Mesenchymal stem cell (in vitro differentiated cells and primary cell): ENCODE measurements at regions not wholly inside any gene's neighbourhood (a gene's known extent, or its start where the extent isn't known, plus 50 kb on each side); places are given as distances from the start of the nearest gene placed in this dataset.

Source experiments
- DNase-seq: peaks from one replicate; pipeline ENCODE4 v3.0.0-alpha.2; 2013
- H2AFZ ChIP-seq: one replicate; pipeline ENCODE4 v1.6.1; 2013; ENCODE audit warnings: low read depth, mild to moderate bottlenecking, control low read depth, inconsistent platforms, low read length, moderate library complexity
- H2AK5ac ChIP-seq: 2 replicates; pipeline ENCODE4 v1.6.1; 2013; ENCODE audit warnings: low read length, moderate library complexity, mild to moderate bottlenecking, inconsistent platforms; ENCODE audit not compliant: severe bottlenecking
- H2BK120ac ChIP-seq: one replicate; pipeline ENCODE4 v1.6.1; 2013; ENCODE audit warnings: low read depth, mild to moderate bottlenecking, inconsistent platforms, low read length, moderate library complexity
- H2BK12ac ChIP-seq, 2 experiments: one replicate each; pipeline ENCODE4 v1.6.1; 2013; ENCODE audit warnings: inconsistent platforms in 2 of 2, low read length in 2 of 2, mild to moderate bottlenecking in 2 of 2, moderate library complexity in 2 of 2, control low read depth in 1 of 2
- H2BK15ac ChIP-seq: one replicate; pipeline ENCODE4 v1.6.1; 2013; ENCODE audit warnings: mild to moderate bottlenecking, low read depth, inconsistent platforms; ENCODE audit not compliant: poor library complexity, severe bottlenecking
- H2BK5ac ChIP-seq: 2 replicates; pipeline ENCODE4 v1.6.1; 2013; ENCODE audit warnings: low read depth, mild to moderate bottlenecking, low read length, control low read depth, inconsistent platforms; ENCODE audit not compliant: poor library complexity, severe bottlenecking
- H3K14ac ChIP-seq, 2 experiments: one replicate each; pipeline ENCODE4 v1.6.1; 2013; ENCODE audit warnings: inconsistent platforms in 2 of 2, low read length in 2 of 2, control low read depth in 1 of 2, mild to moderate bottlenecking in 1 of 2, moderate library complexity in 1 of 2
- H3K18ac ChIP-seq, 2 experiments: one replicate each; pipeline ENCODE4 v1.6.1; 2013; ENCODE audit warnings: inconsistent platforms in 2 of 2, low read length in 2 of 2, control low read depth in 1 of 2, low read depth in 1 of 2, mild to moderate bottlenecking in 1 of 2
- H3K23ac ChIP-seq, 2 experiments: one replicate each; pipeline ENCODE4 v1.6.1; 2013; ENCODE audit warnings: inconsistent platforms in 2 of 2, low read length in 2 of 2, mild to moderate bottlenecking in 2 of 2, moderate library complexity in 2 of 2, control low read depth in 1 of 2
- H3K27ac ChIP-seq: 2 replicates; pipeline ENCODE4 v1.5.1; 2013; ENCODE audit warnings: mild to moderate bottlenecking, moderate library complexity, low read length, control low read depth, inconsistent platforms; ENCODE audit not compliant: poor library complexity, severe bottlenecking
- H3K27me3 ChIP-seq, 2 experiments: 2 replicates each; pipeline versions ENCODE4 v1.6.1 to v1.7.0; 2013; ENCODE audit warnings: low read length in 2 of 2, mild to moderate bottlenecking in 2 of 2, moderate library complexity in 2 of 2, control low read depth in 1 of 2, inconsistent platforms in 1 of 2; ENCODE audit not compliant: control insufficient read depth in 1 of 2, insufficient read depth in 1 of 2
- H3K36me3 ChIP-seq, 2 experiments: 2 replicates each; pipeline versions ENCODE4 v1.6.1 to v1.7.0; 2013; ENCODE audit warnings: low read length in 2 of 2, control low read depth in 1 of 2, inconsistent platforms in 1 of 2, low read depth in 1 of 2, mild to moderate bottlenecking in 1 of 2; ENCODE audit not compliant: insufficient read depth in 2 of 2, control insufficient read depth in 1 of 2
- H3K4ac ChIP-seq, 2 experiments: one replicate each; pipeline ENCODE4 v1.6.1; 2013; ENCODE audit warnings: inconsistent platforms in 2 of 2, low read length in 2 of 2, mild to moderate bottlenecking in 2 of 2, moderate library complexity in 2 of 2, control low read depth in 1 of 2, low read depth in 1 of 2
- H3K4me1 ChIP-seq: 2 replicates; pipeline ENCODE4 v1.6.1; 2013; ENCODE audit warnings: low read depth, low read length, control low read depth; ENCODE audit not compliant: control insufficient read depth, insufficient read depth
- H3K4me2 ChIP-seq: 2 replicates; pipeline ENCODE4 v1.6.1; 2013; ENCODE audit warnings: low read length, mild to moderate bottlenecking, inconsistent platforms; ENCODE audit not compliant: poor library complexity, severe bottlenecking
- H3K4me3 ChIP-seq, 2 experiments: 2 replicates each; pipeline versions ENCODE4 v1.5.1 to v1.7.0; 2013; ENCODE audit warnings: low read length in 2 of 2, mild to moderate bottlenecking in 2 of 2, control low read depth in 1 of 2, low read depth in 1 of 2; ENCODE audit not compliant: insufficient read depth in 1 of 2
- H3K79me1 ChIP-seq: replicated peaks from 2 replicates; pipeline ENCODE4 v1.6.1; 2013; ENCODE audit warnings: mild to moderate bottlenecking, control low read depth, low read length, inconsistent platforms; ENCODE audit not compliant: poor library complexity, severe bottlenecking
- H3K9ac ChIP-seq: 2 replicates; pipeline ENCODE4 v1.7.0; 2013; ENCODE audit warnings: mild to moderate bottlenecking, low read length, moderate library complexity
- H3K9me3 ChIP-seq: 2 replicates; pipeline ENCODE4 v1.7.0; 2013; ENCODE audit warnings: mild to moderate bottlenecking, low read length; ENCODE audit not compliant: control insufficient read depth
- H4K8ac ChIP-seq: one replicate; pipeline ENCODE4 v1.6.1; 2013; ENCODE audit warnings: inconsistent platforms, mild to moderate bottlenecking, low read length, moderate library complexity
- H4K91ac ChIP-seq: one replicate; pipeline ENCODE4 v1.6.1; 2013; ENCODE audit warnings: mild to moderate bottlenecking, low read length, inconsistent platforms
- WGBS: methylation state at CpG from one replicate; pipeline ENCODE4 v1.1.7; 2013; ENCODE audit warnings: mixed read lengths; 5-methylcytosine and 5-hydroxymethylcytosine counted together

GRCh38 chr5:2249442-2249841, 366.7 kb upstream of the IRX4 start:
- no peak overlapping the region for H3K27ac ChIP-seq
- no peak overlapping the region for H2BK5ac ChIP-seq
- no peaks in the 10 kb centered on the region for H3K36me3 ChIP-seq
- H2AK5ac ChIP-seq = no peak overlapping the region
- no peak overlapping the region for H2AFZ ChIP-seq
- DNase-seq = no peak
- no peaks in the 10 kb centered on the region for H3K79me1 ChIP-seq
- no peak overlapping the region for H4K91ac ChIP-seq
- H3K9ac ChIP-seq = no peak overlapping the region
- H2BK12ac ChIP-seq = no peak overlapping the region
- no peak overlapping the region for H3K14ac ChIP-seq
- no peak overlapping the region for H3K4me3 ChIP-seq
- H4K8ac ChIP-seq = no peak overlapping the region
- no peak overlapping the region for H2BK15ac ChIP-seq
- 73% methylated on average over 10 of the region's 10 CpGs for WGBS
- H2BK120ac ChIP-seq = no peak overlapping the region
- no peaks in the 10 kb centered on the region for H3K4me1 ChIP-seq
- no peaks in the 10 kb centered on the region for H3K9me3 ChIP-seq
- H3K23ac ChIP-seq = no peak overlapping the region
- peaks cover 0 to 2% of the 10 kb centered on the region in 2 experiments for H3K27me3 ChIP-seq
- H3K4me2 ChIP-seq = no peak overlapping the region
- no peak overlapping the region for H3K18ac ChIP-seq
- H3K4ac ChIP-seq = no peak overlapping the region

- H4K91ac ChIP-seq = no peak overlapping the region
- H4K8ac ChIP-seq = no peak overlapping the region
- H3K4me1 ChIP-seq = no peaks in the 10 kb centered on the region
- H3K14ac ChIP-seq = no peak overlapping the region
- H3K79me1 ChIP-seq = no peaks in the 10 kb centered on the region
- no peak overlapping the region for H2AK5ac ChIP-seq
- no peak overlapping the region for H3K27ac ChIP-seq
- no peak overlapping the region for H3K4me2 ChIP-seq
- WGBS = 49% methylated on average over 2 of the region's 2 CpGs
- H2AFZ ChIP-seq = no peak overlapping the region
- no peak overlapping the region for H2BK12ac ChIP-seq
- H3K27me3 ChIP-seq = peaks cover 0 to 2% of the 10 kb centered on the region in 2 experiments
- no peak overlapping the region for H3K18ac ChIP-seq
- no peak overlapping the region for H2BK5ac ChIP-seq
- H3K23ac ChIP-seq = no peak overlapping the region
- no peak overlapping the region for H3K4ac ChIP-seq
- no peak overlapping the region for H3K4me3 ChIP-seq
- H3K9ac ChIP-seq = no peak overlapping the region
- DNase-seq = no peak
- H2BK120ac ChIP-seq = no peak overlapping the region
- no peaks in the 10 kb centered on the region for H3K36me3 ChIP-seq
- no peak overlapping the region for H2BK15ac ChIP-seq
- H3K9me3 ChIP-seq = no peaks in the 10 kb centered on the region
Measured at GRCh38 chr5:2249026-2249425, 366.3 kb upstream of the IRX4 start.

- Histone ChIP-seq H3K27ac (no peak overlapping the region), H2BK120ac (no peak overlapping the region), H3K4me2 (no peak overlapping the region), H4K8ac (no peak overlapping the region), H3K4me1 (no peaks in the 10 kb centered on the region), H2AK5ac (no peak overlapping the region), H3K18ac (no peak overlapping the region), H2BK5ac (no peak overlapping the region), H3K4ac (no peak overlapping the region), H3K79me1 (no peaks in the 10 kb centered on the region), H3K27me3 (no peaks in the 10 kb centered on the region), H3K9me3 (no peaks in the 10 kb centered on the region), H4K91ac (no peak overlapping the region), H3K9ac (no peak overlapping the region), H3K23ac (no peak overlapping the region), H2BK15ac (no peak overlapping the region), H3K36me3 (no peaks in the 10 kb centered on the region), H2AFZ (no peak overlapping the region), H3K4me3 (no peak overlapping the region), H2BK12ac (no peak overlapping the region), H3K14ac (no peak overlapping the region)
- DNase-seq = no peak
- 83% methylated on average over 1 of the region's 4 CpGs for WGBS
Measured at GRCh38 chr5:2242539-2242938, 359.8 kb upstream of the IRX4 start.

GRCh38 chr5:2241842-2242241, 359.1 kb upstream of the IRX4 start:
- H3K27ac ChIP-seq = no peak overlapping the region
- H3K23ac ChIP-seq = no peak overlapping the region
- no peak overlapping the region for H3K4me3 ChIP-seq
- H2BK12ac ChIP-seq = no peak overlapping the region
- DNase-seq = no peak
- H2AFZ ChIP-seq = no peak overlapping the region
- H3K9ac ChIP-seq = no peak overlapping the region
- no peak overlapping the region for H3K4ac ChIP-seq
- no peaks in the 10 kb centered on the region for H3K36me3 ChIP-seq
- H2BK5ac ChIP-seq = no peak overlapping the region
- no peaks in the 10 kb centered on the region for H3K4me1 ChIP-seq
- no peak overlapping the region for H4K91ac ChIP-seq
- no peak overlapping the region for H3K14ac ChIP-seq
- no peaks in the 10 kb centered on the region for H3K79me1 ChIP-seq
- H3K18ac ChIP-seq = no peak overlapping the region
- 81% methylated on average over 5 of the region's 5 CpGs for WGBS
- no peak overlapping the region for H2BK15ac ChIP-seq
- H3K4me2 ChIP-seq = no peak overlapping the region
- H3K9me3 ChIP-seq = no peaks in the 10 kb centered on the region
- H2BK120ac ChIP-seq = no peak overlapping the region
- no peak overlapping the region for H2AK5ac ChIP-seq
- no peaks in the 10 kb centered on the region for H3K27me3 ChIP-seq
- H4K8ac ChIP-seq = no peak overlapping the region
